Uterus (tissue), 2 donors: ENCODE measurements at regions not wholly inside any gene's neighbourhood (a gene's known extent, or its start where the extent isn't known, plus 50 kb on each side); places are given as distances from the start of the nearest gene placed in this dataset.

Source experiments
- POLR2A ChIP-seq, 2 donors: fragments of 450-650 bp; IDR thresholded peaks; one replicate each; pipeline ENCODE4 v1.6.1; 2016; ENCODE audit warnings: antibody characterized with exemption in 2 of 2, mild to moderate bottlenecking in 1 of 2, moderate library complexity in 1 of 2
- TF ChIP-seq, protein P1 (sequence below), 4 experiments: fragments of 200-600 bp in 2 of 4; fragments of 450-650 bp in 2 of 4; sonication (generic) in 2 of 4; IDR thresholded peaks; one replicate each; pipeline ENCODE4 v1.5.1; 2016 to 2019; ENCODE audit warnings: antibody characterized with exemption in 4 of 4, mild to moderate bottlenecking in 2 of 4, moderate library complexity in 1 of 4

DNA sequence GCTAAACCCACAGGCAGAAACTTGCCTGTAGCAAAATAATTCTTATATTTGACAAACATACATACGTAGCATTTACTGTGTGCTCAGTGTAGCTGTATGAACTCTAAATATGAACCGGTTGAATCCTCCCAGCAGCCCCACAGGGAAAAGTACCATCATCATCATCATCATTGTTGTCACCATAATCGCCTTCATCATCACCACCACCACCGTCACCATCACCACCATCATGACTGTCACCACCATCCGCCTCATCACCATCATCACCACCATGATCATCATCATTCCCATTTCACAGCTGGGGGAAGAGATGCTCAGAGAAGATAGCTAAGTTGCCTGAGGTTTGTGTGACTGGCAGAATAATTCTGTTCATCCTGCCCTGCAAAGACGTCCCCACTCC, 81.7 kb downstream of the IRF8 start:
- TF ChIP-seq, protein P1, sequence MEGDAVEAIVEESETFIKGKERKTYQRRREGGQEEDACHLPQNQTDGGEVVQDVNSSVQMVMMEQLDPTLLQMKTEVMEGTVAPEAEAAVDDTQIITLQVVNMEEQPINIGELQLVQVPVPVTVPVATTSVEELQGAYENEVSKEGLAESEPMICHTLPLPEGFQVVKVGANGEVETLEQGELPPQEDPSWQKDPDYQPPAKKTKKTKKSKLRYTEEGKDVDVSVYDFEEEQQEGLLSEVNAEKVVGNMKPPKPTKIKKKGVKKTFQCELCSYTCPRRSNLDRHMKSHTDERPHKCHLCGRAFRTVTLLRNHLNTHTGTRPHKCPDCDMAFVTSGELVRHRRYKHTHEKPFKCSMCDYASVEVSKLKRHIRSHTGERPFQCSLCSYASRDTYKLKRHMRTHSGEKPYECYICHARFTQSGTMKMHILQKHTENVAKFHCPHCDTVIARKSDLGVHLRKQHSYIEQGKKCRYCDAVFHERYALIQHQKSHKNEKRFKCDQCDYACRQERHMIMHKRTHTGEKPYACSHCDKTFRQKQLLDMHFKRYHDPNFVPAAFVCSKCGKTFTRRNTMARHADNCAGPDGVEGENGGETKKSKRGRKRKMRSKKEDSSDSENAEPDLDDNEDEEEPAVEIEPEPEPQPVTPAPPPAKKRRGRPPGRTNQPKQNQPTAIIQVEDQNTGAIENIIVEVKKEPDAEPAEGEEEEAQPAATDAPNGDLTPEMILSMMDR (IDR thresholded peaks at IDR 0.05) = no peak
- no peak for TF ChIP-seq POLR2A (IDR thresholded peaks at IDR 0.05)
